K562 (cell line): ENCODE measurements at regions not wholly inside any gene's neighbourhood (a gene's known extent, or its start where the extent isn't known, plus 50 kb on each side); places are given as distances from the start of the nearest gene placed in this dataset.

ENCODE experiments used
- IFI16 ChIP-seq: fragments of 250-450 bp; sonication (Bioruptor Pico); IDR thresholded peaks from 2 replicates; pipeline ENCODE4 v2.1.2; 2022; ENCODE audit warnings: mild to moderate bottlenecking, inconsistent platforms
- SMAD3 ChIP-seq: fragments of 450-650 bp; formaldehyde crosslinking; conservative IDR thresholded peaks from 2 replicates; pipeline ENCODE4 v1.4.0; 2020; ENCODE audit warnings: mild to moderate bottlenecking

DNA sequence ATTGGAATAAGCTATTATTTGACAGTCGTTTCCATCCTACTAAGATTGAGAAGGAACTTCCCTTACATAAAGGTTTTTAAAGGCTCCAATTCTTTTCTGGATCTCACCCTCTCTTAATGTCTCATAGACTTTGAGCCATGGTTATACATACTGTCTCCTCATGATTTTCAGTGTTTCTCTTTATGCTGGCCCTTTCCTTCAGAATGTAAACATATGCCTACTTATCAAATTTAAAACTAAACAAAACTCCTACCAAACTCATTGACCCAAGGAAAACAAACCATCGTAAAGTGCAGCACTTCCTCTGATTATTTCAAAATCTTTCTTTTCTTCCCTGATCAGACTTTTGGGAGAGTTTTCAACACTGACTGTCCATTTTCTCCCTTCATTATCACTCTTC is 163.4 kb upstream of the DPYD start:
- TF ChIP-seq IFI16 (CRISPR knock-in tag) (no peak), SMAD3 (no peak)
